GM12891 (cell line): ENCODE measurements at regions not wholly inside any gene's neighbourhood (a gene's known extent, or its start where the extent isn't known, plus 50 kb on each side); places are given as distances from the start of the nearest gene placed in this dataset.

Experiments used
- DNase-seq: peaks from one replicate; pipeline ENCODE4 v3.0.0; 2011; ENCODE audit warnings: low spot score; ENCODE audit not compliant: insufficient read length
- FAIRE-seq: peaks from 2 replicates; lab custom pipeline; 2011; peaks lifted over from hg19 to GRCh38; lab: Jason Lieb, UNC
- PAX5 ChIP-seq: IDR thresholded peaks from 2 replicates; pipeline ENCODE4 v1.6.1; 2011; ENCODE audit warnings: low read length, moderate library complexity, mild to moderate bottlenecking; ENCODE audit not compliant: insufficient read depth, severe bottlenecking
- POLR2A ChIP-seq: IDR thresholded peaks from 2 replicates; pipeline ENCODE4 v1.6.1; 2011; ENCODE audit warnings: low read depth, low read length, control low read depth
- POLR2AphosphoS5 ChIP-seq: IDR thresholded peaks from 2 replicates; pipeline ENCODE4 v1.6.1; 2011; ENCODE audit warnings: low read depth, low read length, control low read depth
- POU2F2 ChIP-seq: IDR thresholded peaks from 2 replicates; pipeline ENCODE4 v1.6.1; 2011; ENCODE audit warnings: low read depth, mild to moderate bottlenecking, control low read depth, low read length, moderate library complexity
- SPI1 ChIP-seq: IDR thresholded peaks from 2 replicates; pipeline ENCODE4 v1.6.1; 2011; ENCODE audit warnings: low read depth, low read length, control low read depth
- TAF1 ChIP-seq: IDR thresholded peaks from 2 replicates; pipeline ENCODE4 v1.6.1; 2011; ENCODE audit warnings: low read depth, low read length, control low read depth

GRCh38 chr18:25454730-25455129, 102.8 kb upstream of the ZNF521 start:
- FAIRE-seq: no peak
- TF ChIP-seq POLR2AphosphoS5 (no peak), TAF1 (no peak), POLR2A (no peak), PAX5 (no peak), POU2F2 (no peak), SPI1 (no peak)

GRCh38 chr18:25454270-25454659, 102.3 kb upstream of the ZNF521 start:
- no peak for FAIRE-seq
- DNase-seq: no peak
- TF ChIP-seq PAX5 (no peak), TAF1 (no peak)

More at GRCh38 chr18:25454730-25455129, 102.8 kb upstream of the ZNF521 start:
- DNase-seq: no peak

- TF ChIP-seq SPI1: no peak
- TF ChIP-seq PAX5: no peak
- no peak for TF ChIP-seq POU2F2
- TF ChIP-seq POLR2A: no peak
- no peak for TF ChIP-seq POLR2AphosphoS5
- no peak for TF ChIP-seq TAF1
- no peak for FAIRE-seq
- DNase-seq: no peak
These were observed 101.7 kb upstream of the ZNF521 start for GRCh38 chr18:25453556-25454269.

GRCh38 chr18:25451077-25451658, 99.2 kb upstream of the ZNF521 start:
- TF ChIP-seq SPI1 (no peak), PAX5 (no peak), POU2F2 (no peak), POLR2A (no peak), TAF1 (no peak), POLR2AphosphoS5 (no peak)
- FAIRE-seq (no peak), DNase-seq (no peak)

- DNase-seq: no peak
- FAIRE-seq: no peak
- TF ChIP-seq PAX5 (no peak), POLR2AphosphoS5 (no peak), POU2F2 (no peak), POLR2A (no peak), SPI1 (no peak)
These were observed 97.1 kb upstream of the ZNF521 start for GRCh38 chr18:25449046-25449445.

GRCh38 chr18:25446972-25447371, 95.0 kb upstream of the ZNF521 start:
- FAIRE-seq: no peak
- no peak for DNase-seq
- TF ChIP-seq POU2F2: no peak
- TF ChIP-seq POLR2A: no peak
- peak; percentile 59 for TF ChIP-seq SPI1
- no peak for TF ChIP-seq TAF1

- TF ChIP-seq POLR2A (no peak), TAF1 (no peak), SPI1 (no peak), POU2F2 (no peak), POLR2AphosphoS5 (no peak), PAX5 (no peak)
- FAIRE-seq: no peak
- DNase-seq: no peak
These were observed 93.5 kb upstream of the ZNF521 start for GRCh38 chr18:25445430-25445829.

GRCh38 chr18:25443776-25444175, 91.8 kb upstream of the ZNF521 start:
- no peak for DNase-seq
- TF ChIP-seq POLR2AphosphoS5 (no peak), PAX5 (no peak), POLR2A (no peak), TAF1 (no peak)
- FAIRE-seq: no peak

- FAIRE-seq: no peak
- TF ChIP-seq TAF1 (no peak), POU2F2 (no peak), POLR2AphosphoS5 (no peak), PAX5 (no peak), SPI1 (no peak), POLR2A (no peak)
- DNase-seq: no peak
These were observed 83.3 kb upstream of the ZNF521 start for GRCh38 chr18:25435149-25435782.
